Stimulated activated naive B cell treated with anti-CD40 and anti-IgM and Interleukin-4, amounts not matched to agents 10 μg/mL and 1 μg/mL and 100 μg/mL, for 72 hours (primary cell): ENCODE measurements at regions not wholly inside any gene's neighbourhood (a gene's known extent, or its start where the extent isn't known, plus 50 kb on each side); places are given as distances from the start of the nearest gene placed in this dataset.

ENCODE experiments used
- ATAC-seq, 2 donors: fragments of 150-1000 bp; cut with Tn5 transposase; replicated peaks; 2 replicates each; pipeline ENCODE4 v1.10.0; 2021; ENCODE audit warnings: moderate library complexity in 1 of 2
- DNase-seq: peaks from one replicate; pipeline ENCODE4 v3.0.0; 2021
- H3K27ac Mint-ChIP-seq: one replicate; pipeline ENCODE4 v1.8.0; 2022; ENCODE audit warnings: mild to moderate bottlenecking, mixed read lengths
- H3K27me3 Mint-ChIP-seq, 2 donors: one replicate each; pipeline ENCODE4 v1.8.0; 2022; ENCODE audit warnings: mixed read lengths in 2 of 2
- H3K36me3 Mint-ChIP-seq, 2 donors: one replicate each; pipeline ENCODE4 v1.8.0; 2022; ENCODE audit warnings: mixed read lengths in 2 of 2, mild to moderate bottlenecking in 1 of 2
- H3K4me1 Mint-ChIP-seq, 2 donors: one replicate each; pipeline ENCODE4 v1.8.0; 2022; ENCODE audit warnings: mixed read lengths in 2 of 2, mild to moderate bottlenecking in 1 of 2
- H3K4me3 Mint-ChIP-seq, 2 donors: one replicate each; pipeline ENCODE4 v1.8.0; 2022; ENCODE audit warnings: mild to moderate bottlenecking in 2 of 2, mixed read lengths in 2 of 2, moderate library complexity in 1 of 2
- H3K9me3 Mint-ChIP-seq, 2 donors: one replicate each; pipeline ENCODE4 v1.8.0; 2022; ENCODE audit warnings: mixed read lengths in 2 of 2, mild to moderate bottlenecking in 1 of 2

DNA sequence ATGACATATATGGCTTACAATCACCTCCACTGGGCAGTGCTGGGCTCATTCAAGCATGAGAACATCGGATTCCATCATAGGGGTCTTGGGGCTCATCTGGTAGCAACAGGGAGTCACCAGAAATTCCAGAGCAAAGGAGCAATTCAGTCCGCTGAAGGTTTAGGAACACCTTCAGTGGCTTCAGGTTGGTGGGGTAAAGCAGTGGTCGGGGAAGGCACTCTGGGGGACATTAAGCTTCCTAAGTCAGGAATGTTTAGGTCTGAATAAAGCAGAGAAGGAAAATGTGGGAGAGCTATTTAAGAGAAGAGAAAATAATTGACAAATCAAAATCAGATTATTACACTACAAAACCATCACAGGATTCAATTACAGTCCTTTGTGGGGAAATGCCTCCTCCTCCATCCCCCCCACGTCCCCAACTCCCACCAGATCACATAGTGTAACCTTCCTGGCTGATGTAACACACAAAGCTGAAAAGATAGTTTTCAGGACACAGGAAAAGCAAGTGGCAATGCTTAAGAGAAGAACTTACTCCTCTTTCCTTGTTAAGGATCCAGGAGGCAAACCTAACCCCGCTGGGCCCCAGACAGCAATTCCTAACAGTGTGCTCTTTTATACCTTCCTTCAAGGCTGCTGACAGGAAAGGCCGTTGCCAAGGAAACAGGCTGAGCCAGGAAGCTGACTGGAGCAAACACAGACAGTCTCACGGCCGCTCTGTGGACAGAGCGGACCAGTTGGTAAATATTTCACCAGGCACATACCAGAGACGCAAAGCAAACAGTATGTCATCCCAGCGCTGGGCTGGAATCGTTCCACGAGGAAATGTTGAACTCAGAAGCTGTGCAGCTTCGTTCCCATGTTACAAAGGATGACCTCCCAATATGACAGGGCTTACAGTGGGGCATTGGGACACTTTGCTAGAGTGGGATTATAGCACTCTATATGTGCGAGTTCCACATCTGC, 57.5 kb upstream of the LMCD1 start:
- ATAC-seq (no peak), DNase-seq (no peak)
- Mint-ChIP-seq H3K4me3 (no peak overlapping the region), H3K27ac (no peak overlapping the region), H3K4me1 (no peaks in the 10 kb centered on the region), H3K36me3 (no peaks in the 10 kb centered on the region), H3K27me3 (peaks cover 0 to 7% of the 10 kb centered on the region in 2 donors), H3K9me3 (no peaks in the 10 kb centered on the region)

DNA sequence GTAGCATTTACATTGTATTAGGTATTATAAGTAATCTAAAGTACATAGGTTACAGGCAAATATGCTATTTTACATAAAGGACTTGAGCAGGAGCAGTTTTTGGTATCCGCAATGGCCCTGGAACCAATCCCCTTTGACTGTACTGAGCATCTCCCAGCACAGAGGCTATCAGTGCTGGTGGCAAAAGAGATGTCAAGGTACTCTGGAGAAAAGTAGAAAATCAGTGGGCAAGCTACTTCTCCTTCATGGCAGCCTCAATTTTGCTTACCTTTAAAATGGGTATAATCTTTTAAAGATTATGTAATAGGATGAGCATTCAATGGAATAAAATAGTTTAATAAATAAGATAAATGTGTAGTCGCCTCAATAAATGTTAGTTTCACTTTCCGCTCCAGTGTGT, 56.7 kb upstream of the LMCD1 start:
- Mint-ChIP-seq H3K4me3 (no peak overlapping the region), H3K27me3 (peaks cover 0 to 7% of the 10 kb centered on the region in 2 donors), H3K9me3 (peaks cover 4 to 5% of the 10 kb centered on the region in 2 donors), H3K27ac (no peak overlapping the region), H3K4me1 (no peaks in the 10 kb centered on the region), H3K36me3 (no peaks in the 10 kb centered on the region)
- ATAC-seq, result no peak
- DNase-seq, result no peak

DNA sequence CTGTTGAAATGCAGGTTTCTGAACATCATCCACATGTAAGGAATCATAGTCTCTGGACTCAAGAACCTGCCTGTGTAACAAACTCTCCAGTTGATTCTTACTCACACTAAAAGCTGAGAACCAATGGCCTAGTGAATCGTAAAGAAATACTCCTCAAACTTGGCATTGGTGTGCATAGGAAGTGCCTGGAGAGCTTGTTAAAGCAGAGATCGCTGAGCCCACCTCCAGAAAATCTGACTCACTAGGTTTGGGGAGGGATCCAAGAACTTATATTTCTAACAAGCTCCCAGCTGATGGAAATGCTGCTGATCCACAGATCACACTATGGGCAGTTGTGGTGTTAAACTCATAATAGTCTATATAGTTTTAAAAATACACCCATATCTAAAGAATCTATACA, 55.8 kb upstream of the LMCD1 start:
- Mint-ChIP-seq H3K36me3 (no peaks in the 10 kb centered on the region), H3K9me3 (peaks cover 7 to 8% of the 10 kb centered on the region in 2 donors), H3K27me3 (peaks cover 0 to 7% of the 10 kb centered on the region in 2 donors), H3K27ac (no peak overlapping the region), H3K4me3 (no peak overlapping the region), H3K4me1 (no peaks in the 10 kb centered on the region)
- DNase-seq (no peak), ATAC-seq (no peak)

DNA sequence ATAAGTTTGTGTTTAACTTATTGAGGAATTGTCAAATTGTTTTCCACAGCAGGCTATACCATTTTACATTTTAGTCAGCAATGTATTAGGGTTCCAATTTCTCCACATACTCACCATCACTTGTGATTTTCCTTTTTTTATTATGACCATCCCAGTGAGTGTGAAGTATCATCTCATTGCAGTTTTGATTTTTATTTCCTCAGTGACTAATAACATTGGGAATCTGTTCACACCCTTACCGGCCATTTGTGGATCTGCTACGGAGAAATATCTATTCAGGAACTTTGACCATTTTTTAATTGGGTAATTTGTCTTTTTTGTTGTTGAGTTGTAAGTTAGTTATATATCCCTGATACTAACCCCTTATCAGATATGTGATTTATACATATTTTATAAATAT, 54.8 kb upstream of the LMCD1 start:
- Mint-ChIP-seq H3K4me3 (no peak overlapping the region), H3K27me3 (peaks cover 0 to 7% of the 10 kb centered on the region in 2 donors), H3K27ac (no peak overlapping the region), H3K36me3 (no peaks in the 10 kb centered on the region), H3K9me3 (peaks cover 7 to 8% of the 10 kb centered on the region in 2 donors), H3K4me1 (no peaks in the 10 kb centered on the region)
- DNase-seq (no peak), ATAC-seq (no peak)

DNA sequence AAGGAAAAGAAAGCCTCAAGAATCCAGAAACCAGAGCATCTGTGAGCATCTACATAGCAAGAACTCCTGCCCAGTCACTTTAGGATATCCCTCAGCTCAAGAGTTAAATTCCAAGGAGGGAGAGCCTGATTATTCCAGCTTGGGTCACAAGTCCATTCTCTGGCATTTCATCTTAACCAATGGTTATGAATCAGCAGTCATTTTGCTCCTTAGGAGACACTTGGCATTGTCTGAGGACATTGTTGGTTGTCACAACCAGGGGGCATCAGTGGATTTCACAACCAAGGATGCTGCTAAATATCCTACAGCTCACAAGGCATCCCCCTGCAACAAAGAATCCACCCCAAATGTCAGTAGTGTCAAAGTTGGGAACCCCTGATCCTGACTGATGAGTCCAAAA, 51.0 kb upstream of the LMCD1 start:
- no peaks in the 10 kb centered on the region for H3K4me1 Mint-ChIP-seq
- H3K27ac Mint-ChIP-seq, result no peak overlapping the region
- ATAC-seq (no peak), DNase-seq (no peak)
- H3K9me3 Mint-ChIP-seq, result peaks cover 7 to 11% of the 10 kb centered on the region in 2 donors
- no peaks in the 10 kb centered on the region for H3K36me3 Mint-ChIP-seq
- no peak overlapping the region for H3K4me3 Mint-ChIP-seq
- H3K27me3 Mint-ChIP-seq, result peaks cover 5% of the 10 kb centered on the region in 2 donors

DNA sequence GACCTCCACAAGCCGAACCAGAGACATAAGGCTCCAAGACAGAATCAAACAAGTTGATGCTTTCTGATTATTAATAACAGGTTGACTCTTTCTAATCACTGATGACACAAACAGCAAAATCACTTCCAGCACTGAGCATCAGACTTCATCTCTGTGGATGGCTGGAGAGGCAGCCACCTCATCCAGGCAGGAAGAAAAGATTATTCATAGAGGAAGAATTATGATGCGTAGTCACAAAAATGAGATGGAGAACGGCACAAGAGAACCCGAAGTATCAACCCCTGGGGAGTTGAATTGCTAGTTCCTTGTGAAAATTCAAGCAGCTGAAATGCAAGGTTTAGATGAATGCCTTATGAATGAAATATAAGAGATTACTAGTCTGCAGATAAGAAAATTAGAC, 49.9 kb upstream of the LMCD1 start:
- DNase-seq (no peak), ATAC-seq (no peak)
- H3K4me3 Mint-ChIP-seq, result no peak overlapping the region
- H3K4me1 Mint-ChIP-seq, result no peaks in the 10 kb centered on the region
- H3K27ac Mint-ChIP-seq, result no peak overlapping the region
- no peaks in the 10 kb centered on the region for H3K36me3 Mint-ChIP-seq
- H3K9me3 Mint-ChIP-seq, result peaks cover 7 to 11% of the 10 kb centered on the region in 2 donors
- peaks cover 5% of the 10 kb centered on the region in 2 donors for H3K27me3 Mint-ChIP-seq
